Neural progenitor cell (in vitro differentiated cells): ENCODE measurements at regions not wholly inside any gene's neighbourhood (a gene's known extent, or its start where the extent isn't known, plus 50 kb on each side); places are given as distances from the start of the nearest gene placed in this dataset.

Source experiments
- DNase-seq: peaks from one replicate; pipeline ENCODE4 v3.0.0-alpha.2; 2016; ENCODE audit warnings: low spot score
- H2AFZ ChIP-seq: fragments of 200-600 bp; sonication (generic); replicated peaks from 2 replicates; pipeline ENCODE4 v1.6.1; 2016; ENCODE audit warnings: antibody characterized with exemption
- H3F3A ChIP-seq: fragments of 200-600 bp; sonication (generic); 2 replicates; pipeline ENCODE4 v1.6.1; 2016; ENCODE audit warnings: antibody characterized with exemption, low read depth
- H3K27ac ChIP-seq: fragments of 200-600 bp; sonication (generic); 2 replicates; pipeline ENCODE4 v1.5.1; 2016; ENCODE audit warnings: mild to moderate bottlenecking
- H3K27me3 ChIP-seq: fragments of 200-600 bp; sonication (generic); 2 replicates; pipeline ENCODE4 v1.6.1; 2016; ENCODE audit warnings: mild to moderate bottlenecking, moderate library complexity
- H3K36me3 ChIP-seq: fragments of 200-600 bp; sonication (generic); 2 replicates; pipeline ENCODE4 v1.5.1; 2016
- H3K4me1 ChIP-seq: fragments of 200-600 bp; sonication (generic); 2 replicates; pipeline ENCODE4 v1.6.1; 2016; ENCODE audit warnings: mixed run types
- H3K4me2 ChIP-seq: fragments of 200-600 bp; sonication (generic); 2 replicates; pipeline ENCODE4 v1.6.1; 2016
- H3K4me3 ChIP-seq: fragments of 200-600 bp; sonication (generic); 2 replicates; pipeline ENCODE4 v1.5.1; 2016
- H3K79me2 ChIP-seq: fragments of 200-600 bp; sonication (generic); 2 replicates; pipeline ENCODE4 v1.6.1; 2016; ENCODE audit warnings: low read depth
- H3K9ac ChIP-seq: fragments of 200-600 bp; sonication (generic); 2 replicates; pipeline ENCODE4 v1.6.1; 2016
- H3K9me3 ChIP-seq: fragments of 200-600 bp; sonication (generic); 2 replicates; pipeline ENCODE4 v1.5.1; 2016; ENCODE audit warnings: low read depth
- H4K20me1 ChIP-seq: fragments of 200-600 bp; sonication (generic); 2 replicates; pipeline ENCODE4 v1.6.1; 2016; ENCODE audit warnings: low read depth
- H3K27ac Mint-ChIP-seq: 3 replicates; pipeline ENCODE4 v1.8.0; 2021; ENCODE audit warnings: mixed read lengths
- H3K27me3 Mint-ChIP-seq: 2 replicates; pipeline ENCODE4 v1.8.0; 2022; ENCODE audit warnings: low read depth, mild to moderate bottlenecking, inconsistent platforms, moderate library complexity, mixed read lengths; ENCODE audit not compliant: insufficient read depth
- H3K36me3 Mint-ChIP-seq: 3 replicates; pipeline ENCODE4 v1.8.0; 2021; ENCODE audit warnings: mixed read lengths
- H3K4me1 Mint-ChIP-seq: 3 replicates; pipeline ENCODE4 v1.8.0; 2021; ENCODE audit warnings: mixed read lengths
- H3K4me3 Mint-ChIP-seq: 3 replicates; pipeline ENCODE4 v1.8.0; 2021; ENCODE audit warnings: mild to moderate bottlenecking, moderate library complexity, mixed read lengths
- H3K9me3 Mint-ChIP-seq: 3 replicates; pipeline ENCODE4 v1.8.0; 2020; ENCODE audit warnings: mixed read lengths
- EZH2 ChIP-seq: fragments of 200-600 bp; sonication (generic); IDR thresholded peaks from 2 replicates; pipeline ENCODE4 v1.6.1; 2017; ENCODE audit warnings: antibody characterized with exemption, mild to moderate bottlenecking, moderate library complexity
- EZH2phosphoT487 ChIP-seq: fragments of 200-600 bp; sonication (generic); IDR thresholded peaks from 2 replicates; pipeline ENCODE4 v1.6.1; 2017; ENCODE audit warnings: antibody characterized with exemption
- TF ChIP-seq, protein P1 (sequence below): fragments of 200-600 bp; sonication (generic); IDR thresholded peaks from 2 replicates; pipeline ENCODE4 v1.5.1; 2017; ENCODE audit warnings: antibody characterized with exemption, mild to moderate bottlenecking

DNA sequence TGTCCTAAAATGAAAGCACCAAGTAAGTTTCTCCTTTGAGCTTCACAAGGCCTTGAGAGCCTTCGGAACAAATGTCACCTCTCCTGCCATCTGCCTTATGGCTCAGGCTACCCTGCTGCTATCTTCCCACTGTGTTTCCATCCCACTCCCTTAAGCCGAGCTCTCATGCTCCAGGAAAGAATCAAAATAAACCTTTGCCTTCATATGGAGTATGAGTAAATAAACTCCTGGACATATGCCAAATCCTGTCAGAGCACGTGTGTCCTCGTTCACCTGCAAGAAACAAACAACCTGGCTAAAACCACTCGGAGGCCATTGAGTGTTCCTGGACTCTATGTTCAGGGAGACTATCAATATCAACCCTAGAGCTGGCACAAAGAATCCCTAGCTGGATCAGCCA lies 122.3 kb upstream of the CCDC112 start:
- Mint-ChIP-seq H3K9me3 (no peaks in the 10 kb centered on the region), H3K27ac (no peak overlapping the region), H3K36me3 (no peaks in the 10 kb centered on the region), H3K4me1 (peaks cover 24% of the 10 kb centered on the region), H3K4me3 (no peak overlapping the region), H3K27me3 (no peaks in the 10 kb centered on the region)
- no peak overlapping the region for H3K4me2 ChIP-seq
- no peaks in the 10 kb centered on the region for H3K9me3 ChIP-seq
- H3K27ac ChIP-seq: no peak overlapping the region
- no peak for DNase-seq
- H3K9ac ChIP-seq: no peak overlapping the region
- H3F3A ChIP-seq: no peaks in the 10 kb centered on the region
- no peak overlapping the region for H2AFZ ChIP-seq
- no peak overlapping the region for H3K4me3 ChIP-seq
- no peaks in the 10 kb centered on the region for H4K20me1 ChIP-seq
- no peaks in the 10 kb centered on the region for H3K79me2 ChIP-seq
- H3K27me3 ChIP-seq: no peaks in the 10 kb centered on the region
- TF ChIP-seq EZH2phosphoT487 (no peak), EZH2 (no peak)
- TF ChIP-seq, protein P1, sequence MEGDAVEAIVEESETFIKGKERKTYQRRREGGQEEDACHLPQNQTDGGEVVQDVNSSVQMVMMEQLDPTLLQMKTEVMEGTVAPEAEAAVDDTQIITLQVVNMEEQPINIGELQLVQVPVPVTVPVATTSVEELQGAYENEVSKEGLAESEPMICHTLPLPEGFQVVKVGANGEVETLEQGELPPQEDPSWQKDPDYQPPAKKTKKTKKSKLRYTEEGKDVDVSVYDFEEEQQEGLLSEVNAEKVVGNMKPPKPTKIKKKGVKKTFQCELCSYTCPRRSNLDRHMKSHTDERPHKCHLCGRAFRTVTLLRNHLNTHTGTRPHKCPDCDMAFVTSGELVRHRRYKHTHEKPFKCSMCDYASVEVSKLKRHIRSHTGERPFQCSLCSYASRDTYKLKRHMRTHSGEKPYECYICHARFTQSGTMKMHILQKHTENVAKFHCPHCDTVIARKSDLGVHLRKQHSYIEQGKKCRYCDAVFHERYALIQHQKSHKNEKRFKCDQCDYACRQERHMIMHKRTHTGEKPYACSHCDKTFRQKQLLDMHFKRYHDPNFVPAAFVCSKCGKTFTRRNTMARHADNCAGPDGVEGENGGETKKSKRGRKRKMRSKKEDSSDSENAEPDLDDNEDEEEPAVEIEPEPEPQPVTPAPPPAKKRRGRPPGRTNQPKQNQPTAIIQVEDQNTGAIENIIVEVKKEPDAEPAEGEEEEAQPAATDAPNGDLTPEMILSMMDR: no peak
- peaks cover 7% of the 10 kb centered on the region for H3K4me1 ChIP-seq
- H3K36me3 ChIP-seq: no peaks in the 10 kb centered on the region

DNA sequence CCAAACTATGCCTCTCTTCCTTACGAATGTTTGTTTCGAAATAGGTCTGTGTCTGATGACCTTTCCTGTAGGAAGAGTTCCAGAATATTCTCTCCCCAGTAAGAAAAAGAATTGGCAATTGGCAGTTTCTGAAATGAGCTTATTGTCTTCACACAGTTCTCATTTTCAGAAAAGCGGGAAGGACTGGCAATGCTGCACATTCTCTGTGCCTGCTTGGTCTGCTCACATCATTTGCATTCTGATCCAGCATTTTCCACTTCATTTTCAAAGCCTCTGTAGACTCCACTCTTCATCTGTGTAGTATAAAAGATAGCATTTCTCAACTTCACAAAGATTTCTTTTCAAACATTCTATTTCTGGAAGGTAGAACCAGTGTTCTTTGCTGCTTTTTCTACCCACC lies 120.6 kb upstream of the CCDC112 start:
- H3K9ac ChIP-seq: no peak overlapping the region
- H3K27ac Mint-ChIP-seq: no peak overlapping the region

DNA sequence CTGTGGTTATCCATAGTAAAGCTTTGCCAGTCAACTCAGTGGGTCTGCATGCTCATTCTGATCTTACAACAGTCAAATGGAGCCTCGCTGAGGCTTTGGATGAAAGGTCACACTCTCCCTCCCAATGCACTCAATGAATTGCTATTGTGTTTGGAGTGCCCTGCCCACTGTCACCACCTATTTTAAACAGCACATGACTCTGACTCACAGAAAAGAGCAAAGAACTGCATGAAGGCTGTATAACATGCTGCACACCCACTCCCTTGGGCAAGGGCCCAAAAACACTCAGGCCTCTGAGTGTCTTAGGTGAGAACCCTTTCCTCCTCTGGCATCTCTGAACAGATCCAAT lies 118.7 kb upstream of the CCDC112 start:
- peak; percentile 29 for DNase-seq
- Histone ChIP-seq H3K4me1 (peaks cover 7% of the 10 kb centered on the region), H3K9me3 (no peaks in the 10 kb centered on the region), H3K79me2 (no peaks in the 10 kb centered on the region), H3K27ac (no peak overlapping the region), H3F3A (no peaks in the 10 kb centered on the region), H3K4me2 (peak overlapping the region; percentile 22), H3K27me3 (no peaks in the 10 kb centered on the region), H3K9ac (no peak overlapping the region), H2AFZ (no peak overlapping the region), H3K4me3 (no peak overlapping the region), H4K20me1 (no peaks in the 10 kb centered on the region), H3K36me3 (no peaks in the 10 kb centered on the region)
- Mint-ChIP-seq H3K4me1 (peaks cover 21% of the 10 kb centered on the region), H3K36me3 (no peaks in the 10 kb centered on the region), H3K9me3 (no peaks in the 10 kb centered on the region), H3K27ac (no peak overlapping the region), H3K27me3 (no peaks in the 10 kb centered on the region), H3K4me3 (no peak overlapping the region)
- TF ChIP-seq EZH2phosphoT487: no peak

More for the DNA sequence above, 120.6 kb upstream of the CCDC112 start:
- Mint-ChIP-seq H3K36me3 (no peaks in the 10 kb centered on the region), H3K4me3 (no peak overlapping the region), H3K9me3 (no peaks in the 10 kb centered on the region), H3K27me3 (no peaks in the 10 kb centered on the region), H3K4me1 (peaks cover 21% of the 10 kb centered on the region)
- Histone ChIP-seq H3K27ac (no peak overlapping the region), H3K79me2 (no peaks in the 10 kb centered on the region), H2AFZ (no peak overlapping the region), H3K36me3 (no peaks in the 10 kb centered on the region), H3K4me3 (no peak overlapping the region), H3F3A (no peaks in the 10 kb centered on the region), H3K4me1 (peaks cover 7% of the 10 kb centered on the region), H3K9me3 (no peaks in the 10 kb centered on the region), H3K4me2 (no peak overlapping the region), H3K27me3 (no peaks in the 10 kb centered on the region), H4K20me1 (no peaks in the 10 kb centered on the region)
- no peak for DNase-seq
- TF ChIP-seq EZH2phosphoT487 (no peak), EZH2 (no peak)
- TF ChIP-seq, protein P1: no peak

DNA sequence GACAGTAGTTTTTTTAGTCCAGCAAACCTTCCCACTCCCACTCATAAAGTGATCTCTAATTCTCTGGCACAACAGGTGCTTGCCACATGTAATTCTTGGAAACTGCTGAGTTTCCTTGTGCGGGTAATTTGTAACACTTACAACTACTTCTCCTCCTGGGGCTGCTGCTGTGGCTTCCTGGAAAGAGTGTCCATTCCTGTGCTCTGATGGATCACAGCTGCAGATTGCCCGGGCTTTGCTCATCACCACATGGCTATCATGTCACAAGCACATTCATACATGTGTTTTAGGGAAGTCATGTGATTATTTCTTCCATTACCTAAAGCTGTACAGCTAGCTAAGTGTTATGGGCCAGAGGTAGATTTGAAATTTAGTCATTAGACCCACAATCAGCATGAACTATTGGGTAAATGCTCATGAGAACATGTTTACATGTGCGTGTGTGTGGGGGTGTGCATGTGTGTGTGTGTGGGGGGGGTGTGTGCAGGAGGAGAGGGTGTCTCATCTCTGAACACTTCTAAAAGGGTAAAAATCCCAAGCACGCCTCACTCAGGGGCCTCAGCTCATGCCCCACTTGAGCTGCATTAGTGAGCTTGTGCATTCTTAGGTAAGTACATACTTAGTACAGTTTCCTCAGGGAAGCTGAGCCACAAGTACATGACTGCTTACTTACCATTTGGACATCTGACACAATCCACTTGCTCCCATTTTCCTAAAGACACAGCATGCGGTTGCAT lies 118.1 kb upstream of the CCDC112 start:
- no peaks in the 10 kb centered on the region for H3K36me3 ChIP-seq
- H3K4me1 ChIP-seq: peaks cover 7% of the 10 kb centered on the region
- H3F3A ChIP-seq: no peaks in the 10 kb centered on the region
- H3K9ac ChIP-seq: no peak overlapping the region
- no peaks in the 10 kb centered on the region for H3K27me3 ChIP-seq
- no peaks in the 10 kb centered on the region for H3K9me3 ChIP-seq
- no peak for DNase-seq
- H3K4me2 ChIP-seq: peak overlapping the region; percentile 22
- H4K20me1 ChIP-seq: no peaks in the 10 kb centered on the region
- Mint-ChIP-seq H3K27me3 (no peaks in the 10 kb centered on the region), H3K36me3 (no peaks in the 10 kb centered on the region), H3K27ac (peak overlapping the region; percentile 67), H3K4me3 (no peak overlapping the region), H3K9me3 (no peaks in the 10 kb centered on the region), H3K4me1 (peaks cover 21% of the 10 kb centered on the region)
- H3K79me2 ChIP-seq: no peaks in the 10 kb centered on the region
- H3K27ac ChIP-seq: no peak overlapping the region
- H2AFZ ChIP-seq: no peak overlapping the region
- TF ChIP-seq EZH2 (no peak), EZH2phosphoT487 (no peak)
- TF ChIP-seq, protein P1: no peak
- no peak overlapping the region for H3K4me3 ChIP-seq
